H9 (cell line): ENCODE measurements at regions not wholly inside any gene's neighbourhood (a gene's known extent, or its start where the extent isn't known, plus 50 kb on each side); places are given as distances from the start of the nearest gene placed in this dataset.

ENCODE experiments used
- DNase-seq: peaks from one replicate; pipeline ENCODE4 v3.0.0-alpha.2; 2017
- H2AFZ ChIP-seq: one replicate; pipeline ENCODE4 v1.6.1; 2013; ENCODE audit warnings: mild to moderate bottlenecking, low read length, control low read depth, moderate library complexity
- H2AK5ac ChIP-seq: 2 replicates; pipeline ENCODE4 v1.6.1; 2013; ENCODE audit warnings: low read length, control low read depth, mixed read lengths; ENCODE audit not compliant: insufficient read length
- H2BK120ac ChIP-seq: one replicate; pipeline ENCODE4 v1.6.1; 2013; ENCODE audit warnings: low read depth, mild to moderate bottlenecking, low read length, control low read depth, inconsistent platforms; ENCODE audit not compliant: poor library complexity, severe bottlenecking
- H2BK12ac ChIP-seq: 2 replicates; pipeline ENCODE4 v1.6.1; 2013; ENCODE audit warnings: low read length, control low read depth, mixed read lengths, low read depth; ENCODE audit not compliant: insufficient read length
- H2BK15ac ChIP-seq: 2 replicates; pipeline ENCODE4 v1.6.1; 2013; ENCODE audit warnings: low read depth, low read length, control low read depth
- H2BK20ac ChIP-seq: one replicate; pipeline ENCODE4 v1.6.1; 2013; ENCODE audit warnings: low read depth, mild to moderate bottlenecking, low read length, control low read depth, inconsistent platforms; ENCODE audit not compliant: poor library complexity, severe bottlenecking
- H2BK5ac ChIP-seq: 2 replicates; pipeline ENCODE4 v1.6.1; 2013; ENCODE audit warnings: low read length, control low read depth, mixed read lengths; ENCODE audit not compliant: insufficient read length
- H3K14ac ChIP-seq: 2 replicates; pipeline ENCODE4 v1.6.1; 2013; ENCODE audit warnings: low read length, control low read depth; ENCODE audit not compliant: insufficient read depth
- H3K18ac ChIP-seq: 2 replicates; pipeline ENCODE4 v1.6.1; 2013; ENCODE audit warnings: low read depth, mild to moderate bottlenecking, mixed read lengths, low read length, control low read depth; ENCODE audit not compliant: insufficient read length
- H3K23ac ChIP-seq: 2 replicates; pipeline ENCODE4 v1.6.1; 2013; ENCODE audit warnings: low read length, control low read depth, mixed read lengths, low read depth; ENCODE audit not compliant: insufficient read length
- H3K23me2 ChIP-seq: 2 replicates; pipeline ENCODE4 v1.6.1; 2013; ENCODE audit warnings: low read depth, mild to moderate bottlenecking, mixed read lengths, low read length, control low read depth; ENCODE audit not compliant: insufficient read length, poor library complexity, severe bottlenecking
- H3K27ac ChIP-seq: 2 replicates; pipeline ENCODE4 v1.5.1; 2013; ENCODE audit warnings: low read length, control low read depth, mixed read lengths, low read depth; ENCODE audit not compliant: insufficient read length
- H3K27me3 ChIP-seq: 2 replicates; pipeline ENCODE4 v1.6.1; 2013; ENCODE audit warnings: low read length, control low read depth, inconsistent platforms; ENCODE audit not compliant: insufficient read depth
- H3K4ac ChIP-seq: 2 replicates; pipeline ENCODE4 v1.6.1; 2013; ENCODE audit warnings: low read depth, mild to moderate bottlenecking, control low read depth, inconsistent platforms, low read length, moderate library complexity
- H3K4me1 ChIP-seq: 2 replicates; pipeline ENCODE4 v1.6.1; 2013; ENCODE audit warnings: low read length, control low read depth, inconsistent platforms; ENCODE audit not compliant: insufficient read depth
- H3K4me2 ChIP-seq: 2 replicates; pipeline ENCODE4 v1.6.1; 2013; ENCODE audit warnings: low read length, control low read depth, mixed read lengths; ENCODE audit not compliant: insufficient read length, insufficient read depth
- H3K56ac ChIP-seq: 2 replicates; pipeline ENCODE4 v1.6.1; 2013; ENCODE audit warnings: low read depth, mild to moderate bottlenecking, mixed read lengths, low read length, control low read depth; ENCODE audit not compliant: insufficient read length
- H3K79me1 ChIP-seq: 2 replicates; pipeline ENCODE4 v1.6.1; 2013; ENCODE audit warnings: low read depth, mild to moderate bottlenecking, moderate library complexity, low read length, control low read depth, inconsistent platforms; ENCODE audit not compliant: insufficient read depth, poor library complexity, severe bottlenecking
- H3K79me2 ChIP-seq: 2 replicates; pipeline ENCODE4 v1.6.1; 2013; ENCODE audit warnings: low read length, control low read depth, inconsistent platforms; ENCODE audit not compliant: insufficient read depth
- H3K9ac ChIP-seq: 2 replicates; pipeline ENCODE4 v1.6.1; 2013; ENCODE audit warnings: low read length, control low read depth, mixed read lengths; ENCODE audit not compliant: insufficient read length; ENCODE audit errors: extremely low read depth
- H3K9me3 ChIP-seq: one replicate; pipeline ENCODE4 v1.6.1; 2013; ENCODE audit warnings: low read depth, low read length, inconsistent platforms; ENCODE audit not compliant: control insufficient read depth
- H3T11ph ChIP-seq: one replicate; pipeline ENCODE4 v1.6.1; 2013; ENCODE audit warnings: mild to moderate bottlenecking, low read length, control low read depth, inconsistent platforms
- H4K20me1 ChIP-seq: one replicate; pipeline ENCODE4 v1.6.1; 2013; ENCODE audit not compliant: control insufficient read depth, insufficient read length, insufficient read depth
- H4K5ac ChIP-seq: 2 replicates; pipeline ENCODE4 v1.6.1; 2013; ENCODE audit warnings: low read depth, mild to moderate bottlenecking, mixed read lengths, low read length, control low read depth; ENCODE audit not compliant: insufficient read length
- H4K8ac ChIP-seq: replicated peaks from 2 replicates; pipeline ENCODE4 v1.6.1; 2013; ENCODE audit warnings: low read length, control low read depth, mixed read lengths, low read depth; ENCODE audit not compliant: insufficient read length
- H4K91ac ChIP-seq: 2 replicates; pipeline ENCODE4 v1.6.1; 2013; ENCODE audit warnings: low read depth, mild to moderate bottlenecking, moderate library complexity, mixed read lengths, low read length, control low read depth; ENCODE audit not compliant: insufficient read length
- H3K27ac Mint-ChIP-seq, 3 experiments: 2 replicates in 2 of 3; 3 replicates in 1 of 3; pipeline ENCODE4 v1.8.0; 2020 to 2021; ENCODE audit warnings: mixed read lengths in 3 of 3, mild to moderate bottlenecking in 1 of 3, moderate library complexity in 1 of 3
- H3K27me3 Mint-ChIP-seq: 2 replicates; pipeline ENCODE4 v1.8.0; 2021; ENCODE audit warnings: low read depth, mild to moderate bottlenecking, moderate library complexity, mixed read lengths
- H3K36me3 Mint-ChIP-seq, 3 experiments: 2 replicates in 2 of 3; 3 replicates in 1 of 3; pipeline ENCODE4 v1.8.0; 2020 to 2021; ENCODE audit warnings: low read depth in 3 of 3, mixed read lengths in 3 of 3; ENCODE audit not compliant: insufficient read depth in 1 of 3
- H3K4me1 Mint-ChIP-seq, 2 experiments: 2 replicates each; pipeline ENCODE4 v1.8.0; 2020; ENCODE audit warnings: mixed read lengths in 2 of 2
- H3K4me3 Mint-ChIP-seq, 2 experiments: 2 replicates in 1 of 2; 3 replicates in 1 of 2; pipeline ENCODE4 v1.8.0; 2020 to 2021; ENCODE audit warnings: mild to moderate bottlenecking in 2 of 2, mixed read lengths in 2 of 2, moderate library complexity in 1 of 2
- H3K9me3 Mint-ChIP-seq, 2 experiments: 2 replicates in 1 of 2; 3 replicates in 1 of 2; pipeline ENCODE4 v1.8.0; 2020; ENCODE audit warnings: mild to moderate bottlenecking in 2 of 2, mixed read lengths in 2 of 2, moderate library complexity in 1 of 2
- WGBS: extraction: QIAGEN DNeasy Blood & Tissue Kit; methylation state at CpG from one replicate; pipeline ENCODE4 v1.1.7; 2013; ENCODE audit warnings: missing lambda C conversion rate, low lambda C conversion rate, mixed read lengths; ENCODE audit not compliant: insufficient read length; ENCODE audit errors: extremely low coverage; 5-methylcytosine and 5-hydroxymethylcytosine counted together
- TF ChIP-seq, protein P1 (sequence below): fragments of 200-600 bp; sonication (generic); conservative IDR thresholded peaks from 3 replicates; pipeline ENCODE4 v1.8.0; 2021; ENCODE audit warnings: antibody characterized with exemption, mild to moderate bottlenecking

DNA sequence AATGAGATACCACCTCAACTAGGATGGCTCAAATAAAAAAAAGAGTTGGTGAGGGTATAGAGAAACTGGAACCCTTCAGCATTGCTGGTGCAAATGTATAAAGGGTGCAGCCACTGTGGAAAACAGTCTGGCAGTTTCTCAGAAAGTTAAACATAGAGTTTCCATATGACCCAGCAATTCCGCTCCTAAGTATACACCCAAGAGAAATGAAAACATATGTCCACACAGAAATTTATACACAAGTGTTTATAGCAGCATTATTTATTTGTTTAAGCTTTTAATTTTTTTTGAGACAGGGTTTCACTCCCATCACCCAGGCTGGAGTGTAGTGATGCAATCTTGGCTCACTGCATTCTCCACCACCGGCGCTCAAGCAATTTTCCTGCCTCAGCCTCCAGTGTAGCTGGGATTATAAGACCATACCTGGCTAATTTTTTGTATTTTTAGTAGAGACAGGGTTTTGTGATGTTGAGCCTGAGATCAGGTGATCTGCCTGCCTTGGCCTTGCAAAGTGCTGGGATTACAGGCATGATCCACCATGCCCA lies 118.2 kb upstream of the KIF5B start:
- no peak overlapping the region for H2AFZ ChIP-seq
- WGBS: no CpG with 5 or more reads among the region's 3 CpGs
- no peaks in the 10 kb centered on the region for H3K9me3 Mint-ChIP-seq

More for the DNA sequence above, 118.2 kb upstream of the KIF5B start:
- Histone ChIP-seq H4K91ac (no peak overlapping the region), H2BK12ac (no peak overlapping the region), H3K56ac (no peak overlapping the region), H4K8ac (no peak overlapping the region), H2BK15ac (no peak overlapping the region), H3K23ac (no peak overlapping the region), H4K20me1 (no peaks in the 10 kb centered on the region), H3K4me2 (no peak overlapping the region), H3T11ph (no peak overlapping the region), H2BK5ac (no peak overlapping the region), H3K27ac (no peak overlapping the region), H2AK5ac (no peak overlapping the region), H2BK20ac (no peak overlapping the region), H3K23me2 (no peaks in the 10 kb centered on the region), H3K4ac (no peak overlapping the region), H3K27me3 (no peaks in the 10 kb centered on the region), H3K9ac (no peak overlapping the region), H4K5ac (no peak overlapping the region), H2BK120ac (no peak overlapping the region), H3K79me1 (no peaks in the 10 kb centered on the region), H3K4me1 (no peaks in the 10 kb centered on the region), H3K18ac (no peak overlapping the region), H3K14ac (no peak overlapping the region), H3K79me2 (no peaks in the 10 kb centered on the region), H3K9me3 (no peaks in the 10 kb centered on the region)
- DNase-seq: no peak
- Mint-ChIP-seq H3K27me3 (no peaks in the 10 kb centered on the region; the same call in 1 of the 2 replicates), H3K36me3 (no peaks in the 10 kb centered on the region), H3K27ac (no peak overlapping the region), H3K4me3 (no peak overlapping the region), H3K4me1 (peaks cover 8 to 9% of the 10 kb centered on the region in 2 experiments)
- TF ChIP-seq, protein P1, sequence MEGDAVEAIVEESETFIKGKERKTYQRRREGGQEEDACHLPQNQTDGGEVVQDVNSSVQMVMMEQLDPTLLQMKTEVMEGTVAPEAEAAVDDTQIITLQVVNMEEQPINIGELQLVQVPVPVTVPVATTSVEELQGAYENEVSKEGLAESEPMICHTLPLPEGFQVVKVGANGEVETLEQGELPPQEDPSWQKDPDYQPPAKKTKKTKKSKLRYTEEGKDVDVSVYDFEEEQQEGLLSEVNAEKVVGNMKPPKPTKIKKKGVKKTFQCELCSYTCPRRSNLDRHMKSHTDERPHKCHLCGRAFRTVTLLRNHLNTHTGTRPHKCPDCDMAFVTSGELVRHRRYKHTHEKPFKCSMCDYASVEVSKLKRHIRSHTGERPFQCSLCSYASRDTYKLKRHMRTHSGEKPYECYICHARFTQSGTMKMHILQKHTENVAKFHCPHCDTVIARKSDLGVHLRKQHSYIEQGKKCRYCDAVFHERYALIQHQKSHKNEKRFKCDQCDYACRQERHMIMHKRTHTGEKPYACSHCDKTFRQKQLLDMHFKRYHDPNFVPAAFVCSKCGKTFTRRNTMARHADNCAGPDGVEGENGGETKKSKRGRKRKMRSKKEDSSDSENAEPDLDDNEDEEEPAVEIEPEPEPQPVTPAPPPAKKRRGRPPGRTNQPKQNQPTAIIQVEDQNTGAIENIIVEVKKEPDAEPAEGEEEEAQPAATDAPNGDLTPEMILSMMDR: no peak
